Caki2 (cell line): ENCODE measurements at regions not wholly inside any gene's neighbourhood (a gene's known extent, or its start where the extent isn't known, plus 50 kb on each side); places are given as distances from the start of the nearest gene placed in this dataset.
"Not testable (repeated sequence)": the region's sequence is repeated elsewhere in the genome, so short reads cannot be mapped to it uniquely, and the experiment has no call there.

Source experiments
- DNase-seq: peaks from one replicate; pipeline ENCODE4 v3.0.0-alpha.2; 2015; ENCODE audit warnings: low read depth
- in situ Hi-C: cut with HindIII; loops from 2 replicates; pipeline ENCODE4 v1.10.0; 2016; ENCODE audit warnings: low sequenced_read_pairs, low pct_unique_long_range_greater_than_20kb, mixed read lengths

DNA sequence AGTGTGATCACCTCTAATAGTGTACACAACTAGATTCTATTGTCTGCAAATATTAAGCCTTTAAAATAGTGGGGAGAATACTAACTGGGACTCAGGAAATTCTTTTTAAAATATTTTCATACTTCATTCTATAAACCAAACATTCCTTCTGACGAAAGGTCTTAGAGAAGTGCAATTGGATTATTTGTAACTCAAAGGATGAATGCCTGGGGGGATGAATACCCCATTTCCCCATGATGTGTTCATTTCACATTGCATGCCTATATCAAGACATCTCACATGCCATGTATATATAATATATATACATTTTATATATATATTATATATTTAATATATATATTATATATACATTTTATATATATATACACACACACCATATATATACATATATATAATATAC is 189.9 kb downstream of the VGLL3 start:
- in situ Hi-C loops, result no loop called here

GRCh38 chr3:86800116-86800515 is 190.8 kb downstream of the VGLL3 start:
- in situ Hi-C loops, result no loop called here
- no peak for DNase-seq

More for the DNA sequence above, 189.9 kb downstream of the VGLL3 start:
- no peak for DNase-seq

- in situ Hi-C loops, result no loop called here
- DNase-seq, result no peak
Observed at GRCh38 chr3:86797946-86798345, 193.0 kb downstream of the VGLL3 start.

DNA sequence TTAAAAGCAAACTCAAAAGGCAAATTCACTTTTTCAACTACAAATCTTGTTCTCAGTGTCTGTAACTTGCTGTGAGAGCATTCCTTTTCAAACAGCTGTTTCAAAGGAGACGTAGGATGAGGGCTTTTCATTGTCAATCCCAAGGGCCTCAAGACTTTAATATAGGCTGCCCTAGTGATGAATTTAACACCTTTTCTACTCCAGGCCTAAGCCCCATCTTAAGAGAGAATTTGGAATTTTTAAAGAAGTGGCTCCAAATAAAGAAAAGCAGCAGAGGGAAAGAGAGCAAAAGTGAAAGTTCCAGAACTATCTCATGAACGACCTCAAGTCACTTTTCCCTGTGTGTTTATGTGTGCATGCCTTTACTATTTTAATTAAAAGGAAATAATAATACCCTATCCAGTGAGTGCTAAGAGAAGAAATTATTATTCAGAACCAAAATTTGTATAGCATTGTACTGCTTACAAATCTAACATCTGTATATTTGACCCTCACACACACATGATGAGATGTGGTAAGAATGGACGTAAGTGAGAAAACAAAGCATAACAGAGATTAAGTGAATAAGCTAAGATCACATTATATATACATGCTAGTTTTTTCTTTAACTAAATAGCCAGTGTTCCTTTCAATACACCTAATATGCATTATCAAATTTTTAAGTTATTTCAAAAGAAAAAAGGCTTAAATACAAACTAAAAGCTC is 196.4 kb downstream of the VGLL3 start:
- DNase-seq, result no peak
- in situ Hi-C loops, result no loop called here

- DNase-seq, result peak; percentile 59
- in situ Hi-C loops, result no loop called here
Observed at GRCh38 chr3:86793786-86794185, 197.2 kb downstream of the VGLL3 start.

DNA sequence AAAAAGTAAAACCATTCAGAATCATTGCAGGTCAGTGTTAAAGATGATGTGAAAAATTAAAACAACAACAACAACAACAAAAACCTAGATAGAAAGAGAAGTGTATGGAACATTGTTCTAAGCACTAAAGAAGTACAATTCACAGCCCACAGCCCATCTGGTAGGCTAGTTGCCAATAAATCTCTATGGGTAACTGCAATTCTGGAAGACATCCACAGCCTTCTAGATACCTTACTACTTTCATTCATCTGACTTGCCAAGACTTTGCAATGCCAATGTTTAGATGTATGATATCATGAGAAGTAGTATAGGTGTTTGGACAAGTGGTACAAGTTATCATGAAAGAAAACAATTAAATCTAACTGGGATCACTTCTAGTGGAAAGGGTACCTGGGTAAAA is 198.6 kb downstream of the VGLL3 start:
- no peak for DNase-seq

GRCh38 chr3:86790884-86791549 is 199.9 kb downstream of the VGLL3 start:
- no peak for DNase-seq
- in situ Hi-C loops, result no loop called here

More for the DNA sequence above, 198.6 kb downstream of the VGLL3 start:
- in situ Hi-C loops, result no loop called here

DNA sequence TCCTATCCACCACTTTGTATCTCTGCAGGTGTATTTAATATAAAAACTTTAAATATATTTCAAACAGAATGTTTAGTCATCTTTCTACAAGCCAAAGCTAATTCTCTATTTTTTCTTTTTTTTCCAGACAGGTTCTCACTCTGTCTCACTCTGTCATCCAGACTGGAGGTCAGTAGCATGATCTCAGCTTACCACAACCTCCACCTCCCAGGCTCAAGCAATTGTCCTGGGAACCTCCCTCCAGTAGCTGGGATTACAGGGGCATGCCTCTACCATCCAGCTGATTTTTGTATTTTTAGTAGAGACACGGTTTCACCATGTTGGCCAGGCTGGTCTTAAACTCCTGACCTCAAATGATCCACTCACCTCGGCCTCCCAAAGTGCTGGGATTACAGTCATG is 202.6 kb downstream of the VGLL3 start:
- in situ Hi-C loops, result no loop called here
- DNase-seq, result no peak

DNA sequence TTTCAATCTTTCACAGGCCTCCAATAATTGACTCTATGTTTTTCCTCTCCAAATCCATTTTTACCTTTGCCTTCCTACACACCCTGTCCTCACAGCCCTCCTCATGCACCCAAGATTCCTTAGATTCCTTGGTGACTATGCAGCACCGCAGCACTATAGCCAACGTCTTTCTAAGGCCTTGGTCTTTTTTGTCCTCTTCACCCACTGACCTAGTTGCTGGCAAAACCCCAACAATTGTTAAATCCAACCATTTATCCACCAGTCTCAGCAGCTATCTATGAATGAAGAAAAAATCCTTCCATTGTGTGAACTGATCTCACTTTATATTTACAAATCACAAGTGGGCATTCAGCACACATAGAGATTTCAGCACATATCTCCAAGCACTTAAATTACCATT is 203.9 kb downstream of the VGLL3 start:
- in situ Hi-C loops, result no loop called here
- DNase-seq, result no peak

GRCh38 chr3:86785386-86785785 is 205.6 kb downstream of the VGLL3 start:
- DNase-seq, result no peak
- in situ Hi-C loops, result no loop called here

DNA sequence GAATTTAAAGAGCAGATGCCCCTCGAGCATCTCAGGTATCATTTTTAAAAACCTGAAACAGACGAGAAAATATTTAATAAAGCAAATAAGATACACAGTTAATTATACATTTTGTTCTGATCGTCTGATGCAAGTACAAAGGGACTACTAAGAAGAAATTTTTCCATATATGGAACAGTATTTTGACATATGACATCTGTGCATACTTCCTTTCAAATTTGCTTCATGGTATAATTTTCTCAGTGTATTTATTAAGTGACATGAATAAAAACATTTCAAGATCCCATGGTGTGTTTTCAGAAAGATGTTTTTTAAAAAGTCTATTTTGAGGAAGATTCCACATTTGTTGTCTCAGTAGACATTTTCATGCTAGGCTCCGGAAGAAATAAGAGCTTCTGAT is 208.1 kb downstream of the VGLL3 start:
- DNase-seq, result no peak
- in situ Hi-C loops, result no loop called here

GRCh38 chr3:86782286-86782685 is 208.7 kb downstream of the VGLL3 start:
- DNase-seq, result no peak
- in situ Hi-C loops, result no loop called here

DNA sequence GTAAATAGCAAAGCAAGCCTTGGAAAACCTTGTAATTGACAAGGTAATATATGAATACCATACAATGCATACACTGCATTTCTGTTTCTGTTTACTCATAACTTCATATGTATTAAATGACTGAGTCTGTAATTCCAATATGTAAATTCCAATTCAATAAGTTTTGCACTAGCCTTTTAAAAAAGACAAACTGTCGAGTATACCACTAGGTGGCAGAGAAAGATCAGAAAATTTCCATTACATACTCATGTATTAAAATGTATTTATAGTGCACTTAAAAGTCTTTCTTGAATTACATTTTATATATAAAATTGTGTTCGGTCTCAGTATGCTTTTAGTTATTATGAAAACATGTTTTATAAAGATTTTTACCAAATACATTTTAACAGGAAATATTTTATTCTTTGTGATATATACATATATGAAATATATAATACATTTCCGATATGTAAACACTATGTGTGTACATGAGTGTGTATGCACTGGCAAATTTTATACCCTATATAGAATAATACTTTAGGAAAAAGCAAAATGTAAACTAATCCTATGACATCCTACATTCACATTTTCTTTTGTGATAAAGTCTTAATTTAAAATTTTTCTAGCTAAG is 216.8 kb downstream of the VGLL3 start:
- peak; percentile 1 for DNase-seq
- in situ Hi-C loops, result no loop called here

- in situ Hi-C loops, result no loop called here
Observed at GRCh38 chr3:86772699-86773098, 218.2 kb downstream of the VGLL3 start.

GRCh38 chr3:86771741-86772512 is 219.0 kb downstream of the VGLL3 start:
- no peak for DNase-seq
- in situ Hi-C loops, result no loop called here

More at GRCh38 chr3:86772699-86773098, 218.2 kb downstream of the VGLL3 start:
- DNase-seq, result no peak

- in situ Hi-C loops, result no loop called here
- no peak for DNase-seq
Observed at GRCh38 chr3:86766331-86766730, 224.6 kb downstream of the VGLL3 start.

- in situ Hi-C loops, DNase-seq: not testable (repeated sequence)
Observed at GRCh38 chr3:86757322-86758179, 233.4 kb downstream of the VGLL3 start.

DNA sequence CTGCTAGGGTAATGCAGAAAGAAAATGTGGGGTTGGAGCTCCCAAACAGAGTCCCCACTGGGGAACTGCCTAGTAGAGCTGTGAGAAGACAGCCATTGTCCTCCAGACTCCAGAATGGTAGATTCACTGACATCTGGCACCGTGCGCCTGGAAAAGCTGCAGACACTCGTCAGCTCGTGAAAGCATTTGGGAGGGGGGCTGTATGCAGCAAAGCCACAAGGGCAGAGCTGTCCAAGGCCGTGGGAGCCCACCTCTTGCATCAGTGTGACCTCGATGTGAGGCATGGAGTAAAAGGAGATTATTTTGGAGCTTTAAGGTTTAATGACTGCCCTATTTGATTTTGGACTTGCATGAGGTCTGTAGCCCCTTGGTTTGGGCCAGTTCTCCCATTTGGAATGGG is 242.9 kb downstream of the VGLL3 start:
- no peak for DNase-seq
- in situ Hi-C loops, result no loop called here
